Activated T-helper 1 cell treated with anti-CD3 and anti-CD28 coated beads, Interleukin-12 subunit alpha, Interleukin-12 subunit beta, Interleukin-2, Interleukin-4 antibody, amounts not matched to agents 30 ng/mL and 10 ng/mL and 1 ng/mL, durations not matched to agents 14 hours and 24 hours and 36 hours (primary cell): ENCODE measurements at regions not wholly inside any gene's neighbourhood (a gene's known extent, or its start where the extent isn't known, plus 50 kb on each side); places are given as distances from the start of the nearest gene placed in this dataset.

ENCODE experiments used
- DNase-seq: peaks from one replicate; pipeline ENCODE4 v3.0.0; 2021; ENCODE audit warnings: low spot score
- H3K27ac Mint-ChIP-seq: one replicate; pipeline ENCODE4 v1.8.0; 2021; ENCODE audit warnings: mild to moderate bottlenecking, mixed read lengths
- H3K27me3 Mint-ChIP-seq: one replicate; pipeline ENCODE4 v1.8.0; 2022; ENCODE audit warnings: mild to moderate bottlenecking, moderate library complexity, mixed read lengths; ENCODE audit not compliant: insufficient read depth
- H3K36me3 Mint-ChIP-seq: one replicate; pipeline ENCODE4 v1.8.0; 2021; ENCODE audit warnings: low read depth, mixed read lengths
- H3K4me1 Mint-ChIP-seq: one replicate; pipeline ENCODE4 v1.8.0; 2021; ENCODE audit warnings: low read depth, mixed read lengths
- H3K4me3 Mint-ChIP-seq: one replicate; pipeline ENCODE4 v1.8.0; 2021; ENCODE audit warnings: mild to moderate bottlenecking, moderate library complexity, mixed read lengths
- H3K9me3 Mint-ChIP-seq: one replicate; pipeline ENCODE4 v1.8.0; 2021; ENCODE audit warnings: mixed read lengths
- intact Hi-C: fragments of 100-400 bp; cut with micrococcal nuclease; formaldehyde crosslinking; loops from one replicate; pipeline ENCODE4 v1.15.1; 2024

GRCh38 chr12:104822941-104823340 is 135.1 kb downstream of the SLC41A2 start:
- Mint-ChIP-seq H3K9me3 (peaks cover 14% of the 10 kb centered on the region), H3K4me3 (no peak overlapping the region), H3K27ac (no peak overlapping the region), H3K27me3 (no peaks in the 10 kb centered on the region), H3K36me3 (peaks cover 10% of the 10 kb centered on the region), H3K4me1 (peaks cover 8% of the 10 kb centered on the region)
- intact Hi-C loops, result no loop called here
- no peak for DNase-seq

GRCh38 chr12:104816845-104817503 is 141.1 kb downstream of the SLC41A2 start:
- H3K27me3 Mint-ChIP-seq, result no peaks in the 10 kb centered on the region
- peaks cover 1% of the 10 kb centered on the region for H3K36me3 Mint-ChIP-seq
- no peak overlapping the region for H3K4me3 Mint-ChIP-seq
- no peaks in the 10 kb centered on the region for H3K9me3 Mint-ChIP-seq
- DNase-seq, result no peak
- intact Hi-C loops, result no loop called here
- H3K4me1 Mint-ChIP-seq, result no peaks in the 10 kb centered on the region
- H3K27ac Mint-ChIP-seq, result no peak overlapping the region

- Mint-ChIP-seq H3K27ac (no peak overlapping the region), H3K9me3 (no peaks in the 10 kb centered on the region), H3K36me3 (no peaks in the 10 kb centered on the region), H3K27me3 (no peaks in the 10 kb centered on the region), H3K4me3 (no peak overlapping the region), H3K4me1 (no peaks in the 10 kb centered on the region)
- intact Hi-C loops, result no loop called here
- DNase-seq, result no peak
These were observed 142.2 kb downstream of the SLC41A2 start for GRCh38 chr12:104815935-104816334.

GRCh38 chr12:104814944-104815343 is 143.1 kb downstream of the SLC41A2 start:
- Mint-ChIP-seq H3K36me3 (no peaks in the 10 kb centered on the region), H3K27ac (no peak overlapping the region), H3K27me3 (no peaks in the 10 kb centered on the region), H3K4me1 (no peaks in the 10 kb centered on the region), H3K4me3 (no peak overlapping the region), H3K9me3 (no peaks in the 10 kb centered on the region)
- intact Hi-C loops, result no loop called here
- no peak for DNase-seq
